ENCODE measurements at regions not wholly inside any gene's neighbourhood (a gene's known extent, or its start where the extent isn't known, plus 50 kb on each side); places are given as distances from the start of the nearest gene placed in this dataset.

GRCh38 chr7:85566095-85566794 lies 379.4 kb upstream of the SEMA3D start:
- Histone ChIP-seq H3K4me3 (ENCODE audit: low read length) (no peak overlapping the region), H3K36me3 (ENCODE audit: insufficient read depth, low read length) (no peaks in the 10 kb centered on the region), H3K4me1 (ENCODE audit: insufficient read depth, low read length) (no peaks in the 10 kb centered on the region), H3K27ac (ENCODE audit: low read depth in 1 of 2, low read length in 2 of 2) (no peak overlapping the region), H3K9me3 (ENCODE audit: control insufficient read depth in 1 of 2, insufficient read depth in 1 of 2, low read length in 2 of 2) (peaks cover 0 to 4% of the 10 kb centered on the region in 2 experiments), H3K27me3 (ENCODE audit: control insufficient read depth in 1 of 2, insufficient read depth in 2 of 2, low read length in 2 of 2) (no peaks in the 10 kb centered on the region)
- H3K27me3 Mint-ChIP-seq = no peaks in the 10 kb centered on the region
- TF ChIP-seq CTCF (IDR thresholded peaks at IDR 0.05) = no peak
- ChIA-PET POLR2A (no interaction called here), CTCF (no interaction called here)
- ATAC-seq (ENCODE audit: poor library complexity) (no peak), DNase-seq (no peak)
- H3K27ac Mint-ChIP-seq = no peak overlapping the region
- H3K4me1 Mint-ChIP-seq (ENCODE audit: low read depth) = no peaks in the 10 kb centered on the region
- H3K9me3 Mint-ChIP-seq = no peaks in the 10 kb centered on the region
- H3K4me3 Mint-ChIP-seq = no peak overlapping the region
- H3K36me3 Mint-ChIP-seq (ENCODE audit: low read depth) = no peaks in the 10 kb centered on the region
- intact Hi-C loops (cut with DNase I, micrococcal nuclease) = no loop called here

GRCh38 chr7:85565276-85565675 lies 378.4 kb upstream of the SEMA3D start:
- CTCF ChIA-PET = no interaction called here
- POLR2A ChIA-PET = no interaction called here
- Histone ChIP-seq H3K27me3 (ENCODE audit: control insufficient read depth in 1 of 2, insufficient read depth in 2 of 2, low read length in 2 of 2) (no peaks in the 10 kb centered on the region), H3K36me3 (ENCODE audit: insufficient read depth, low read length) (no peaks in the 10 kb centered on the region), H3K27ac (ENCODE audit: low read depth in 1 of 2, low read length in 2 of 2) (no peak overlapping the region), H3K4me1 (ENCODE audit: insufficient read depth, low read length) (no peaks in the 10 kb centered on the region), H3K4me3 (ENCODE audit: low read length) (no peak overlapping the region), H3K9me3 (ENCODE audit: control insufficient read depth in 1 of 2, insufficient read depth in 1 of 2, low read length in 2 of 2) (peaks cover 0 to 4% of the 10 kb centered on the region in 2 experiments)
- H3K27me3 Mint-ChIP-seq = no peaks in the 10 kb centered on the region
- H3K9me3 Mint-ChIP-seq = no peaks in the 10 kb centered on the region
- TF ChIP-seq CTCF (IDR thresholded peaks at IDR 0.05) = no peak
- H3K4me3 Mint-ChIP-seq = no peak overlapping the region
- intact Hi-C loops (cut with DNase I, micrococcal nuclease) = no loop called here
- no peaks in the 10 kb centered on the region for H3K4me1 Mint-ChIP-seq (ENCODE audit: low read depth)
- DNase-seq (no peak), ATAC-seq (ENCODE audit: poor library complexity) (no peak)
- H3K27ac Mint-ChIP-seq = no peak overlapping the region
- no peaks in the 10 kb centered on the region for H3K36me3 Mint-ChIP-seq (ENCODE audit: low read depth)

- Histone ChIP-seq H3K27ac (ENCODE audit: low read depth in 1 of 2, low read length in 2 of 2) (no peak overlapping the region), H3K27me3 (ENCODE audit: control insufficient read depth in 1 of 2, insufficient read depth in 2 of 2, low read length in 2 of 2) (no peaks in the 10 kb centered on the region), H3K9me3 (ENCODE audit: control insufficient read depth in 1 of 2, insufficient read depth in 1 of 2, low read length in 2 of 2) (peaks cover 0 to 4% of the 10 kb centered on the region in 2 experiments), H3K4me1 (ENCODE audit: insufficient read depth, low read length) (no peaks in the 10 kb centered on the region), H3K36me3 (ENCODE audit: insufficient read depth, low read length) (no peaks in the 10 kb centered on the region), H3K4me3 (ENCODE audit: low read length) (no peak overlapping the region)
- DNase-seq (no peak), ATAC-seq (ENCODE audit: poor library complexity) (no peak)
- Mint-ChIP-seq H3K4me1 (ENCODE audit: low read depth) (no peaks in the 10 kb centered on the region), H3K27ac (no peak overlapping the region), H3K36me3 (ENCODE audit: low read depth) (no peaks in the 10 kb centered on the region), H3K27me3 (no peaks in the 10 kb centered on the region), H3K4me3 (no peak overlapping the region), H3K9me3 (no peaks in the 10 kb centered on the region)
- CTCF ChIA-PET = no interaction called here
- POLR2A ChIA-PET = no interaction called here
- intact Hi-C loops (cut with DNase I, micrococcal nuclease) = no loop called here
- no peak for TF ChIP-seq CTCF (IDR thresholded peaks at IDR 0.05)
Observed at GRCh38 chr7:85564861-85565260, 378.0 kb upstream of the SEMA3D start.

All from CD4-positive, alpha-beta T cell (primary cell).